ENCODE measurements at regions not wholly inside any gene's neighbourhood (a gene's known extent, or its start where the extent isn't known, plus 50 kb on each side); places are given as distances from the start of the nearest gene placed in this dataset.

GRCh38 chr2:59066787-59067399 is 825.8 kb upstream of the FANCL start:
- TF ChIP-seq CTCF (IDR thresholded peaks at IDR 0.05) (no peak), POLR2A (IDR thresholded peaks at IDR 0.05) (no peak), POLR2AphosphoS5 (IDR thresholded peaks at IDR 0.05) (no peak), EP300 (IDR thresholded peaks at IDR 0.05; ENCODE audit: low read depth) (no peak)

All from transverse colon (tissue), 4 donors.